ENCODE measurements at regions not wholly inside any gene's neighbourhood (a gene's known extent, or its start where the extent isn't known, plus 50 kb on each side); places are given as distances from the start of the nearest gene placed in this dataset.

GRCh38 chr4:153154007-153154975 lies 50.0 kb upstream of the TRIM2 start:
- DNase-seq (peak; percentile 63), ATAC-seq (ENCODE audit: insufficient read depth, low read depth) (peak; percentile 13; the same call in 2 of the 3 replicates)
- H2AFZ ChIP-seq (ENCODE audit: low read depth, low read length) = peak overlapping the region; percentile 92
- TF ChIP-seq EZH2 (IDR thresholded peaks at IDR 0.05; ENCODE audit: borderline replicate concordance, low read depth, low read length, severe bottlenecking) = no peak
- TF ChIP-seq CTCF (IDR thresholded peaks at IDR 0.05; ENCODE audit: borderline replicate concordance, extremely low read depth, low read length, poor library complexity, severe bottlenecking) = no peak
- H4K20me1 ChIP-seq (ENCODE audit: insufficient read depth, low read length) = no peaks in the 10 kb centered on the region
- H3K4me3 ChIP-seq (ENCODE audit: low read depth in 1 of 2, low read length in 2 of 2) = peak overlapping the region; percentile 56 to 74; a peak in 3 of 4 replicates
- H3K36me3 ChIP-seq (ENCODE audit: insufficient read depth, low read length) = no peaks in the 10 kb centered on the region
- no peaks in the 10 kb centered on the region for H3K9me3 ChIP-seq (ENCODE audit: insufficient read depth, low read length, severe bottlenecking)
- H3K27me3 ChIP-seq (ENCODE audit: insufficient read depth, low read length, poor library complexity) = no peaks in the 10 kb centered on the region
- peaks cover 30% of the 10 kb centered on the region for H3K4me1 ChIP-seq (ENCODE audit: insufficient read depth, low read length)
- H3K79me2 ChIP-seq (ENCODE audit: insufficient read depth, low read length) = peaks cover 10% of the 10 kb centered on the region; the same call in 1 of the 2 replicates
- H3K4me2 ChIP-seq (ENCODE audit: insufficient read depth, low read length) = peak overlapping the region; percentile 91
- peak overlapping the region; percentile 90 for H3K27ac ChIP-seq (ENCODE audit: low read length)
- peak overlapping the region; percentile 86 for H3K9ac ChIP-seq (ENCODE audit: low read depth, low read length)
